GM12878 (cell line): ENCODE measurements at regions not wholly inside any gene's neighbourhood (a gene's known extent, or its start where the extent isn't known, plus 50 kb on each side); places are given as distances from the start of the nearest gene placed in this dataset.

ENCODE experiments used
- ATAC-seq: fragments of 200-7000 bp; cut with Tn5 transposase; 3 replicates; pipeline ENCODE4 v1.9.1; 2020; ENCODE audit warnings: mild to moderate bottlenecking, moderate library complexity
- BruUV-seq: library from RNA; stranded (reverse); fragments of 400-500 nt; replicated peaks from 2 replicates; lab custom pipeline; 2021; lab: Mats Ljungman, UMichigan
- CTCF ChIA-PET: fragments of 300-600 bp; sonication (Branson Sonifier 250); formaldehyde crosslinking; extraction: SDS; loops from one replicate; lab custom pipeline; 2021; ENCODE audit warnings: inconsistent platforms; lab: Yijun Ruan, JAX
- POLR2A ChIA-PET: fragments of 350-600 bp; formaldehyde crosslinking; extraction: SDS; loops from one replicate; lab custom pipeline; 2021; ENCODE audit warnings: inconsistent platforms; lab: Charles Lee
- RAD21 ChIA-PET: fragments of 300-600 bp; sonication (Branson Sonifier 250); formaldehyde crosslinking; loops from one replicate; lab custom pipeline; 2023; ENCODE audit warnings: antibody characterized with exemption; ENCODE audit not compliant: unreplicated experiment; lab: Charles Lee
- SMC1A ChIA-PET: fragments of 300-600 bp; sonication (Branson Sonifier 250); formaldehyde crosslinking; loops from one replicate; lab custom pipeline; 2023; ENCODE audit not compliant: unreplicated experiment, uncharacterized antibody; lab: Charles Lee
- DNase-seq: peaks from one replicate; pipeline ENCODE4 v3.0.0-alpha.2; 2011; ENCODE audit warnings: low read depth, low spot score
- FAIRE-seq: peaks from 3 replicates; lab custom pipeline; 2011; peaks lifted over from hg19 to GRCh38; lab: Jason Lieb, UNC
- H2AFZ ChIP-seq: 2 replicates; pipeline ENCODE4 v1.6.0; 2011; ENCODE audit warnings: low read depth, low read length, control low read depth; ENCODE audit not compliant: control insufficient read depth
- H3K27ac ChIP-seq: 2 replicates; pipeline ENCODE4 v1.5.1; 2011; ENCODE audit warnings: control low read depth; ENCODE audit not compliant: control insufficient read depth, insufficient read depth
- H3K27me3 ChIP-seq, 2 experiments: replicated peaks in 1 of 2; 2 replicates each; pipeline versions ENCODE4 v1.6.0 to v1.6.1; 2011; ENCODE audit warnings: low read length in 1 of 2; ENCODE audit not compliant: control insufficient read depth in 2 of 2, insufficient read depth in 2 of 2
- H3K36me3 ChIP-seq, 2 experiments: 2 replicates each; pipeline ENCODE4 v1.5.1; 2011; ENCODE audit warnings: low read length in 1 of 2; ENCODE audit not compliant: control insufficient read depth in 2 of 2, insufficient read depth in 2 of 2
- H3K4me1 ChIP-seq: 2 replicates; pipeline ENCODE4 v1.6.1; 2011; ENCODE audit warnings: mild to moderate bottlenecking, low read length, moderate library complexity, mixed read lengths; ENCODE audit not compliant: control insufficient read depth, insufficient read depth
- H3K4me2 ChIP-seq: 2 replicates; pipeline ENCODE4 v1.6.0; 2011; ENCODE audit warnings: control low read depth; ENCODE audit not compliant: control insufficient read depth, insufficient read depth
- H3K4me3 ChIP-seq: fragments of 200-600 bp; sonication (generic); 2 replicates; pipeline ENCODE4 v1.5.1; 2016
- H3K79me2 ChIP-seq: 2 replicates; pipeline ENCODE4 v1.6.0; 2011; ENCODE audit warnings: low read length; ENCODE audit not compliant: control insufficient read depth, insufficient read depth
- H3K9ac ChIP-seq: 2 replicates; pipeline ENCODE4 v1.8.0; 2011; ENCODE audit warnings: low read length, control low read depth, mixed read lengths; ENCODE audit not compliant: control insufficient read depth, insufficient read depth
- H3K9me3 ChIP-seq: replicated peaks from 3 replicates; pipeline ENCODE4 v1.5.1; 2011; ENCODE audit warnings: mild to moderate bottlenecking, low read length; ENCODE audit not compliant: control insufficient read depth, insufficient read depth
- H4K20me1 ChIP-seq: 2 replicates; pipeline ENCODE4 v1.6.0; 2011; ENCODE audit not compliant: control insufficient read depth, insufficient read depth
- BCL11A ChIP-seq: IDR thresholded peaks from 2 replicates; pipeline ENCODE4 v1.6.1; 2011; ENCODE audit warnings: low read depth, low read length
- EED ChIP-seq: sonication (generic); IDR thresholded peaks from 2 replicates; pipeline ENCODE4 v1.6.1; 2016; ENCODE audit warnings: antibody characterized with exemption, low read depth
- ESRRA ChIP-seq: IDR thresholded peaks from 2 replicates; pipeline ENCODE4 v1.6.1; 2012; ENCODE audit warnings: mild to moderate bottlenecking, low read length, improper control_type of control experiment
- EZH2 ChIP-seq: IDR thresholded peaks from 2 replicates; pipeline ENCODE4 v1.6.1; 2012; ENCODE audit warnings: low read depth, mild to moderate bottlenecking, control low read depth, inconsistent platforms, low read length, borderline replicate concordance; ENCODE audit not compliant: control insufficient read depth
- HSF1 ChIP-seq: fragments of 150-350 bp; IDR thresholded peaks from 2 replicates; pipeline ENCODE4 v1.6.1; 2014; ENCODE audit warnings: mild to moderate bottlenecking, low read depth, low read length
- MYC ChIP-seq: IDR thresholded peaks from 2 replicates; pipeline ENCODE4 v1.6.1; 2011; ENCODE audit warnings: mild to moderate bottlenecking, low read length, moderate library complexity, inconsistent platforms; ENCODE audit not compliant: insufficient read depth, insufficient replicate concordance, insufficient read length, severe bottlenecking
- NFIC ChIP-seq: IDR thresholded peaks from 2 replicates; pipeline ENCODE4 v1.6.1; 2012; ENCODE audit warnings: low read depth, mild to moderate bottlenecking, inconsistent platforms, low read length, moderate library complexity
- SMAD5 ChIP-seq: IDR thresholded peaks from 2 replicates; pipeline ENCODE4 v1.6.1; 2016; ENCODE audit warnings: antibody characterized with exemption, low read depth
- STAT3 ChIP-seq: IDR thresholded peaks from 2 replicates; pipeline ENCODE4 v1.6.1; 2011; ENCODE audit warnings: low read depth, low read length, improper control_type of control experiment
- ZBTB33 ChIP-seq: fragments of 450-650 bp; IDR thresholded peaks from 2 replicates; pipeline ENCODE4 v1.6.1; 2017; ENCODE audit warnings: mild to moderate bottlenecking
- WGBS: methylation state at CpG from one replicate; pipeline ENCODE4 v1.1.6; 2016; ENCODE audit warnings: low lambda C conversion rate; ENCODE audit not compliant: insufficient replicate concordance, insufficient coverage; ENCODE audit errors: missing lambda C conversion rate; 5-methylcytosine and 5-hydroxymethylcytosine counted together
- in situ Hi-C: fragments of 300-500 bp; cut with MboI; formaldehyde crosslinking; loops from 9 replicates; pipeline ENCODE4 v1.14.3; 2018; ENCODE audit warnings: mixed read lengths
- intact Hi-C: fragments of 100-400 bp; cut with micrococcal nuclease; formaldehyde crosslinking; loops from one replicate; pipeline ENCODE4 v1.14.2; 2022; ENCODE audit not compliant: unreplicated experiment
- TF ChIP-seq, protein P1 (sequence below): fragments of 450-650 bp; IDR thresholded peaks from 2 replicates; pipeline ENCODE4 v1.6.1; 2017; ENCODE audit warnings: mild to moderate bottlenecking, moderate library complexity
- TF ChIP-seq, protein P2 (sequence below): fragments of 450-650 bp; IDR thresholded peaks from 2 replicates; pipeline ENCODE4 v1.6.1; 2016; ENCODE audit warnings: mild to moderate bottlenecking

GRCh38 chr5:89917112-89917511 is 492.4 kb downstream of the CETN3 start:
- no peak overlapping the region for H2AFZ ChIP-seq
- no peaks in the 10 kb centered on the region for H3K27me3 ChIP-seq
- in situ Hi-C loops = no loop called here
- ChIA-PET RAD21 (no interaction called here), SMC1A (no interaction called here), POLR2A (no interaction called here), CTCF (no interaction called here)
- FAIRE-seq = no peak
- no peaks in the 10 kb centered on the region for H3K36me3 ChIP-seq
- H3K4me3 ChIP-seq = no peak overlapping the region
- no peak for ATAC-seq
- 95% methylated on average over 1 of the region's 1 CpG for WGBS
- TF ChIP-seq SMAD5 (no peak), MYC (no peak), STAT3 (no peak), EZH2 (no peak), HSF1 (no peak), ZBTB33 (no peak), ESRRA (no peak), BCL11A (no peak), EED (no peak), NFIC (no peak)
- TF ChIP-seq, protein P1, sequence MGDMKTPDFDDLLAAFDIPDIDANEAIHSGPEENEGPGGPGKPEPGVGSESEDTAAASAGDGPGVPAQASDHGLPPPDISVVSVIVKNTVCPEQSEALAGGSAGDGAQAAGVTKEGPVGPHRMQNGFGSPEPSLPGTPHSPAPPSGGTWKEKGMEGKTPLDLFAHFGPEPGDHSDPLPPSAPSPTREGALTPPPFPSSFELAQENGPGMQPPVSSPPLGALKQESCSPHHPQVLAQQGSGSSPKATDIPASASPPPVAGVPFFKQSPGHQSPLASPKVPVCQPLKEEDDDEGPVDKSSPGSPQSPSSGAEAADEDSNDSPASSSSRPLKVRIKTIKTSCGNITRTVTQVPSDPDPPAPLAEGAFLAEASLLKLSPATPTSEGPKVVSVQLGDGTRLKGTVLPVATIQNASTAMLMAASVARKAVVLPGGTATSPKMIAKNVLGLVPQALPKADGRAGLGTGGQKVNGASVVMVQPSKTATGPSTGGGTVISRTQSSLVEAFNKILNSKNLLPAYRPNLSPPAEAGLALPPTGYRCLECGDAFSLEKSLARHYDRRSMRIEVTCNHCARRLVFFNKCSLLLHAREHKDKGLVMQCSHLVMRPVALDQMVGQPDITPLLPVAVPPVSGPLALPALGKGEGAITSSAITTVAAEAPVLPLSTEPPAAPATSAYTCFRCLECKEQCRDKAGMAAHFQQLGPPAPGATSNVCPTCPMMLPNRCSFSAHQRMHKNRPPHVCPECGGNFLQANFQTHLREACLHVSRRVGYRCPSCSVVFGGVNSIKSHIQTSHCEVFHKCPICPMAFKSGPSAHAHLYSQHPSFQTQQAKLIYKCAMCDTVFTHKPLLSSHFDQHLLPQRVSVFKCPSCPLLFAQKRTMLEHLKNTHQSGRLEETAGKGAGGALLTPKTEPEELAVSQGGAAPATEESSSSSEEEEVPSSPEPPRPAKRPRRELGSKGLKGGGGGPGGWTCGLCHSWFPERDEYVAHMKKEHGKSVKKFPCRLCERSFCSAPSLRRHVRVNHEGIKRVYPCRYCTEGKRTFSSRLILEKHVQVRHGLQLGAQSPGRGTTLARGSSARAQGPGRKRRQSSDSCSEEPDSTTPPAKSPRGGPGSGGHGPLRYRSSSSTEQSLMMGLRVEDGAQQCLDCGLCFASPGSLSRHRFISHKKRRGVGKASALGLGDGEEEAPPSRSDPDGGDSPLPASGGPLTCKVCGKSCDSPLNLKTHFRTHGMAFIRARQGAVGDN = no peak
- TF ChIP-seq, protein P2, sequence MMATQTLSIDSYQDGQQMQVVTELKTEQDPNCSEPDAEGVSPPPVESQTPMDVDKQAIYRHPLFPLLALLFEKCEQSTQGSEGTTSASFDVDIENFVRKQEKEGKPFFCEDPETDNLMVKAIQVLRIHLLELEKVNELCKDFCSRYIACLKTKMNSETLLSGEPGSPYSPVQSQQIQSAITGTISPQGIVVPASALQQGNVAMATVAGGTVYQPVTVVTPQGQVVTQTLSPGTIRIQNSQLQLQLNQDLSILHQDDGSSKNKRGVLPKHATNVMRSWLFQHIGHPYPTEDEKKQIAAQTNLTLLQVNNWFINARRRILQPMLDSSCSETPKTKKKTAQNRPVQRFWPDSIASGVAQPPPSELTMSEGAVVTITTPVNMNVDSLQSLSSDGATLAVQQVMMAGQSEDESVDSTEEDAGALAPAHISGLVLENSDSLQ = no peak
- H3K4me2 ChIP-seq = no peak overlapping the region
- H3K4me1 ChIP-seq = no peaks in the 10 kb centered on the region
- no peak overlapping the region for H3K27ac ChIP-seq
- no peaks in the 10 kb centered on the region; the same call in 1 of the 3 replicates for H3K9me3 ChIP-seq
- no TSS peak for BruUV-seq
- no peak for DNase-seq
- intact Hi-C loops = no loop called here
- no peaks in the 10 kb centered on the region for H3K79me2 ChIP-seq
- no peaks in the 10 kb centered on the region for H4K20me1 ChIP-seq
- H3K9ac ChIP-seq = no peak overlapping the region
